ENCODE measurements at regions not wholly inside any gene's neighbourhood (a gene's known extent, or its start where the extent isn't known, plus 50 kb on each side); places are given as distances from the start of the nearest gene placed in this dataset.

DNA sequence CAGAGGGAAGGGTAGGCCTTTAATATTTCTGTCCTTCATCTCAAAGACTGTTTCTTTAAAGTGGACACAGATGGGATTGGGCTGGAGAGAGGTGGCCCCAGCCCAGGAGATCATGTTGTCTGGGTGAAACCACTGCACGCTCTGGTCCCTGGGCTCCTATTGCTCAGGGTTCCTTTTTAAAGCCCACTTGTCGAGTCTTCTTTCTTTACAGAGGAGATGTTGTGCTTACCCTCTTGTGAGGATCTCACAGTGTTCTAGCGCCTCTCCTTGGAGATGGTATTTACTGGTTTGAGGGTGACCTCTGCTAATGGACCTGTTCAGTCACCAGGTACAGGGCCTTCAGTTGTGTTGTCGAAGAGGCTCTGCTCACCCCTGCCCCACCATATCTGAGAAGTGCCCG, 128.4 kb downstream of the TM9SF2 start:
- Histone ChIP-seq H3K4me3 (no peak overlapping the region), H3K9me3 (replicated peaks) (no peaks in the 10 kb centered on the region; the same call in 1 of the 2 replicates), H3K4me1 (peaks cover 4% of the 10 kb centered on the region), H3K27ac (no peak overlapping the region), H3K27me3 (no peaks in the 10 kb centered on the region), H3K36me3 (no peaks in the 10 kb centered on the region)
- no peak for DNase-seq

DNA sequence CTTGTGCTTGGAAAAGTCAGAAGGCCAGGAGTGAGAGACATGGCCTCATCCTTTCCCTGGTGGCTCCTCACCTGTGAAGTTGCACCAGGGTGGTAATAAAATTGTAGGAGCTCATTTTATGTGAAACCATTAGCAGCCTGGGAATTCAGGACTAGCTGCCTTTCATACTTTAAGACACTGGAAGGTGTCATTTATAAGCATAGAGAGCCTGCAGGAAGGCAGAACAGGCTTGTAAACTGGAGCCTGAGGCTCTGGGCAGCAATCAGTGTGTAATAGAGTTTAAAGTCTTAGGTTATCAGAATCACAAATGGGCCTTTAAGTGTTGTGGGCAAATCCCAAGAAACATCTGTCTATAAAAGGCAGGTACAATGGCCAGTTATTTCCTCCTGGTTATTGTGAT, 127.2 kb downstream of the TM9SF2 start:
- H3K9me3 ChIP-seq (replicated peaks) = no peaks in the 10 kb centered on the region; the same call in 1 of the 2 replicates
- DNase-seq = no peak
- H3K4me3 ChIP-seq = no peak overlapping the region
- H3K27ac ChIP-seq = no peak overlapping the region
- peaks cover 4% of the 10 kb centered on the region for H3K4me1 ChIP-seq
- H3K27me3 ChIP-seq = no peaks in the 10 kb centered on the region
- no peaks in the 10 kb centered on the region for H3K36me3 ChIP-seq

- DNase-seq = no peak
- Histone ChIP-seq H3K27me3 (no peaks in the 10 kb centered on the region), H3K9me3 (replicated peaks) (no peaks in the 10 kb centered on the region), H3K27ac (no peak overlapping the region), H3K4me3 (no peak overlapping the region), H3K36me3 (no peaks in the 10 kb centered on the region), H3K4me1 (peaks cover 4% of the 10 kb centered on the region)
Measured at GRCh38 chr13:99626461-99627082, 125.3 kb downstream of the TM9SF2 start.

- Histone ChIP-seq H3K4me3 (no peak overlapping the region), H3K4me1 (peaks cover 4% of the 10 kb centered on the region), H3K9me3 (replicated peaks) (no peaks in the 10 kb centered on the region), H3K27me3 (no peaks in the 10 kb centered on the region), H3K27ac (no peak overlapping the region), H3K36me3 (no peaks in the 10 kb centered on the region)
- no peak for DNase-seq
Measured at GRCh38 chr13:99624936-99625540, 123.8 kb downstream of the TM9SF2 start.

DNA sequence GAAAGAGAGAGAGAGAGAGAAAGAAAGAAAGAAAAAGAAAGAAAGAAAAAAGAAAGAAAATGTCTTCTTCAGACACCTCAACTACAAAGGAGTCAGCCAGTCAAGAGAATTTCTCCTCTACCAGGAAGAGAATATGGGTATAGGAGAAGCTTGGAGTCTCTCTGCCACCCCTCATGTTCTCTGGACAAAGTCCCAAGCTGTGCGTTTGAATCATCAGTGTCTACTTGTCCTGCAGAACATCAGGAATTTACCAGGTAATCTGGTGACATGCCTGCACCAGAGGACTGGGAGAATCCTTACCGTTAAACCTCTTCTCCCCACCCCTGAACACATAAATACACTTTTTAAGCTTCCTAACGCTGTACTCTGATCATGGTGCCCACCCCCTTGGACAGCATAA, 119.5 kb downstream of the TM9SF2 start:
- no peak overlapping the region for H3K27ac ChIP-seq
- H3K36me3 ChIP-seq = no peaks in the 10 kb centered on the region
- no peaks in the 10 kb centered on the region for H3K27me3 ChIP-seq
- no peaks in the 10 kb centered on the region for H3K4me1 ChIP-seq
- H3K9me3 ChIP-seq (replicated peaks) = no peaks in the 10 kb centered on the region
- no peak overlapping the region for H3K4me3 ChIP-seq
- no peak for DNase-seq

GRCh38 chr13:99619207-99619606, 117.9 kb downstream of the TM9SF2 start:
- DNase-seq = no peak
- Histone ChIP-seq H3K27me3 (no peaks in the 10 kb centered on the region), H3K4me3 (no peak overlapping the region), H3K27ac (no peak overlapping the region), H3K36me3 (no peaks in the 10 kb centered on the region), H3K4me1 (no peaks in the 10 kb centered on the region), H3K9me3 (replicated peaks) (no peaks in the 10 kb centered on the region)

DNA sequence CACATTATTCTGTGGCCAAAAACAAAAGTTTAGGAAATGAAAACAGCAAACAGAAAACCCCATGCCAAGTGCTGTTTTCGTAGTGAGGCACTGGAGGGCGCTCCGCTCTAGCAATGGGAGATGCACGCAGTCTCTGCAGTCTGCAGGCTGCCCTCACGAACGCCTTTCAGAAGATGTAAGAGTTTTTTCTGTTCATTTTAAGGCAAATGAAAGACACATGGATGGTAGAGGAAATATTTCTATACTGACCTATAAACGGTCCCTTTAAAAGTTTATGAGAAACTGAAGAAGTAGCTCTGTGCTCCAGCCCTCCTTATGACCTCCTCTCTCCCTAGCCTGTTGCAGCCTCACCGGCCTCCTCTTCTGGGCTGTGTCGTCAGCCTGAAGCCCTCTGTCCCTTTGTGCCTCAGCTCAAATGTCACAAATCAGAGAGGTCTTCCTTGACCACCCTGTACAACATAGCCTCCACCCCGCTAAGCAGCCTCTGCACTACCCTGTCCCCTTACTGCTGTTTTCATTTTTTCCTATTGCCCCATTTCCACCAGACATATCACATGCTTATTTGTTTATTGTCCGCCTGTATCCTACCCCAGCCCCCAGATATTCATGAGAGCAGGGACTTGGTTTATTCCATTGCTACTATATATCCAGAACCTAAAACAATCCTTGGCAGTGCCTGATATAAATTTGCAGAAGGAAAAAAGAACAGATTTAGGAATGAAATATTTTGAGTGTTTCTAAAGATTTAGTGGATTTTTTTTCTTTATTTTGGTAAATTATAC, 116.4 kb downstream of the TM9SF2 start:
- Histone ChIP-seq H3K36me3 (no peaks in the 10 kb centered on the region), H3K27ac (no peak overlapping the region), H3K9me3 (replicated peaks) (no peaks in the 10 kb centered on the region), H3K4me3 (no peak overlapping the region), H3K27me3 (no peaks in the 10 kb centered on the region), H3K4me1 (no peaks in the 10 kb centered on the region)
- peak; percentile 19 to 44 for DNase-seq

DNA sequence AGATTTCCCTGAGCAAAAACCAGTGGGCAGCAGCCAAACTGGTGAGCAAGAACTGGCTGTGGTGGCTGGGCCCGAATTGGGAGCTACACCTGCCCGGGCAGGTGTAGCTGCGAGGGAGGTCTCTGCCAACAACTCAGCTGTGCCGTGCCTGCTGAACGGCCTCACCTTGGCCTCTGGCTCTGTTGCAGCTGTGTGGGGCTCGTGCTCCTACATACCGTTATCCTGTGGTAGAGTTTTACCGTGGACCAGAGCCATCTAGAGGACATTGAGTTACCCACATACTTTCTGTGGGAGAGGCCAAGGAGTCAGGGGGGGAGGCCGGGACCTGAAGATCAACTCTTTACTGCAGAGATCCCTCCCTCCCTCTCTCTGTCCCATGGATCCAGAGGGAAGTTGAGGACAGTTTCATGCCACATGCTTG, 113.2 kb downstream of the TM9SF2 start:
- H3K27me3 ChIP-seq = no peaks in the 10 kb centered on the region; the same call in 1 of the 2 replicates
- no peaks in the 10 kb centered on the region for H3K36me3 ChIP-seq
- H3K27ac ChIP-seq = no peak overlapping the region
- no peaks in the 10 kb centered on the region for H3K4me1 ChIP-seq
- peak; percentile 20 to 42 for DNase-seq
- no peak overlapping the region for H3K4me3 ChIP-seq
- H3K9me3 ChIP-seq (replicated peaks) = no peaks in the 10 kb centered on the region

Measured in SJCRH30 (cell line).